ENCODE measurements at regions not wholly inside any gene's neighbourhood (a gene's known extent, or its start where the extent isn't known, plus 50 kb on each side); places are given as distances from the start of the nearest gene placed in this dataset.

GRCh38 chr14:97776890-97777558 lies 979.8 kb downstream of the VRK1 start:
- TF ChIP-seq CTCF (IDR thresholded peaks at IDR 0.05; ENCODE audit: insufficient read depth, low read depth, low read length) = no peak
- no peak for TF ChIP-seq EZH2 (IDR thresholded peaks at IDR 0.05; ENCODE audit: insufficient read depth, low read length)

Measured in astrocyte (in vitro differentiated cells and primary cell).